ENCODE measurements at regions not wholly inside any gene's neighbourhood (a gene's known extent, or its start where the extent isn't known, plus 50 kb on each side); places are given as distances from the start of the nearest gene placed in this dataset.

DNA sequence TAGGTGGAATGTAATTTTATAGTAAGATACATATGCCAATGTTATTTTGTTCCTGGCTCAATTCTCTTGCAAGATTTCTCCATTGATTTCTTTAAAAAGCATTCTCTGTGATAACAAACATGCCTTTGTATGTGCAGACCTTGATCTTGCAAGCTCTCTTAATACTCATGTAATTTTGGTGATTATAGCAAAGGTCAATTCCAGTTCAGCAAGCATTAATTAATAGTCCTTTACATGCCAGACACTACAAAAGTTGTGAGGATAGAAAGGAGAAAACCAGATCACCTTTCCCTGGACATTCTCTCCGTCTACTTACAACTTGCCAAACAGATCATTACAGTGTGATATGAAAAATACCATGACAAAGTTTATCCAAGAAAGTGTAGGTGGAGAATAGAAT lies 173.7 kb upstream of the DOK6 start:
- H3K4me3 ChIP-seq (ENCODE audit: control insufficient read depth in 1 of 2, extremely low read depth in 1 of 2, low read length in 1 of 2), result no peak overlapping the region
- H3K9me3 Mint-ChIP-seq, result no peaks in the 10 kb centered on the region
- no peaks in the 10 kb centered on the region for H3K27me3 Mint-ChIP-seq
- no peak overlapping the region for H3K27ac Mint-ChIP-seq
- no peak for DNase-seq
- H3K4me3 Mint-ChIP-seq, result no peak overlapping the region
- H3K4me1 Mint-ChIP-seq, result no peaks in the 10 kb centered on the region
- no peak for ATAC-seq (replicated peaks in 1 of 4)
- H3K27me3 ChIP-seq (replicated peaks in 1 of 2; ENCODE audit: control insufficient read depth in 2 of 2, extremely low read depth in 1 of 2, insufficient read depth in 2 of 2, low read length in 1 of 2), result no peaks in the 10 kb centered on the region
- ChIA-PET CTCF (interaction anchor here in 1 of 2 donors (0.5 kb wide), 1 partner anchor 12 kb away, joined by 3 read pairs; no protein-coding TSS in a partner anchor), POLR2A (no interaction called here)
- H3K36me3 Mint-ChIP-seq, result no peaks in the 10 kb centered on the region
- no peaks in the 10 kb centered on the region for H3K4me1 ChIP-seq (ENCODE audit: control insufficient read depth in 1 of 2, extremely low read depth in 1 of 2, insufficient read depth in 2 of 2, low read length in 2 of 2)
- no peaks in the 10 kb centered on the region for H3K36me3 ChIP-seq (ENCODE audit: control insufficient read depth in 2 of 2, extremely low read depth in 1 of 2, insufficient read depth in 1 of 2, low read length in 1 of 2)
- no peak overlapping the region for H3K27ac ChIP-seq (ENCODE audit: low read length)
- no CpG with 5 or more reads among the region's 1 CpG for WGBS (ENCODE audit: insufficient coverage)
- H3K9me3 ChIP-seq, result no peaks in the 10 kb centered on the region

- ChIA-PET CTCF (no interaction called here), POLR2A (no interaction called here)
- no peaks in the 10 kb centered on the region for H3K27me3 ChIP-seq (replicated peaks in 1 of 2; ENCODE audit: control insufficient read depth in 2 of 2, extremely low read depth in 1 of 2, insufficient read depth in 2 of 2, low read length in 1 of 2)
- Mint-ChIP-seq H3K36me3 (no peaks in the 10 kb centered on the region), H3K27me3 (no peaks in the 10 kb centered on the region), H3K27ac (no peak overlapping the region), H3K9me3 (no peaks in the 10 kb centered on the region), H3K4me3 (no peak overlapping the region), H3K4me1 (no peaks in the 10 kb centered on the region)
- DNase-seq (no peak), ATAC-seq (replicated peaks in 1 of 4) (no peak)
- H3K4me3 ChIP-seq (ENCODE audit: control insufficient read depth in 1 of 2, extremely low read depth in 1 of 2, low read length in 1 of 2), result no peak overlapping the region
- WGBS (ENCODE audit: insufficient coverage), result 70% methylated on average over 4 of the region's 8 CpGs
- no peaks in the 10 kb centered on the region for H3K36me3 ChIP-seq (ENCODE audit: control insufficient read depth in 2 of 2, extremely low read depth in 1 of 2, insufficient read depth in 1 of 2, low read length in 1 of 2)
- H3K4me1 ChIP-seq (ENCODE audit: control insufficient read depth in 1 of 2, extremely low read depth in 1 of 2, insufficient read depth in 2 of 2, low read length in 2 of 2), result no peaks in the 10 kb centered on the region
- no peaks in the 10 kb centered on the region for H3K9me3 ChIP-seq
- no peak overlapping the region for H3K27ac ChIP-seq (ENCODE audit: low read length)
Observed at GRCh38 chr18:69230204-69230603, 170.5 kb upstream of the DOK6 start.

- WGBS (ENCODE audit: insufficient coverage), result 57% methylated on average over 3 of the region's 3 CpGs
- no peaks in the 10 kb centered on the region for H3K9me3 Mint-ChIP-seq
- no peaks in the 10 kb centered on the region for H3K9me3 ChIP-seq
Observed at GRCh38 chr18:69233465-69234054, 167.1 kb upstream of the DOK6 start.

DNA sequence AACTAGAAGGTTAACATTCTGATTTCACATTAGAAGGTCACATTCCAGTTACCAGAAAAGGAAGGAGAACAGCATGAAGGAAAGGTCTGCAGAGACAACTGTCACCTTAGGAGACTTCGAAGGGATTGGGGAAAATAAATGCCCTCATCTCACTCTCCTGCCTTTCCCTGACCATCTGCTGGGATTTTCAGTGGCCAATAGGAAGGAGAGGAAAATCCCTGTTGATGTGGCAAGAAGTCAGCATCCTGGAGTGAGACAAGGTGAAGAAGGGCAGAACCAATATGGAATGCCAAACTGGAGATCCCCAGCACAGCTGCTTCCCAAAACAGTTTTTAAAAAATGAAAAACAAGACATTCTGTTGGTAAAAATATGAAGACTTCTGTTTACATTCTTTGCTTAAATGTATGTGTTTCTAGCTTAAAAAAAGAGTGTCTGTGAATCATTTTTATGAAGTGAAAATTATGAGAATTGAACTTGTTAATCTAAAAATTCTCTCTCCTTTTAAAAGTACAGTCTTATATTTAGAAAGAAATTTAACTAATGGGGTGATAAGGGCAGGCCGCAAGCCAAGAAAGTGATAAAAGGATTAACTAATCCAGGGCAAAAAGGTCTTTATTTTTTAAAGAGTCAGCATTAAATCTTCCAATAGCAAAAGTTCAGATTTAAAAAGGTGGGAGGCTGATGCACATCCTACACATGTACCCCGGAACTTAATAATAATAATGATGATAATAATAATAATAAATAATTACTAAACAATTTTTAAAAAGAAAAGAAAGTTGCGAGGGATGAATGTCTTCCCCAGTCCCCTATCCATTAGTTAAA lies 160.6 kb upstream of the DOK6 start:
- Histone ChIP-seq H3K4me3 (ENCODE audit: control insufficient read depth in 1 of 2, extremely low read depth in 1 of 2, low read length in 1 of 2) (no peak overlapping the region), H3K9me3 (no peaks in the 10 kb centered on the region), H3K27me3 (replicated peaks in 1 of 2; ENCODE audit: control insufficient read depth in 2 of 2, extremely low read depth in 1 of 2, insufficient read depth in 2 of 2, low read length in 1 of 2) (no peaks in the 10 kb centered on the region), H3K4me1 (ENCODE audit: control insufficient read depth in 1 of 2, extremely low read depth in 1 of 2, insufficient read depth in 2 of 2, low read length in 2 of 2) (no peaks in the 10 kb centered on the region), H3K27ac (ENCODE audit: low read length) (no peak overlapping the region), H3K36me3 (ENCODE audit: control insufficient read depth in 2 of 2, extremely low read depth in 1 of 2, insufficient read depth in 1 of 2, low read length in 1 of 2) (no peaks in the 10 kb centered on the region)
- ATAC-seq (replicated peaks in 1 of 4) (no peak), DNase-seq (no peak)
- no peak overlapping the region for H3K27ac Mint-ChIP-seq
- WGBS (ENCODE audit: insufficient coverage), result no CpG with 5 or more reads among the region's 4 CpGs
- no peak overlapping the region for H3K4me3 Mint-ChIP-seq
- no peaks in the 10 kb centered on the region for H3K4me1 Mint-ChIP-seq
- CTCF ChIA-PET, result no interaction called here
- no peaks in the 10 kb centered on the region for H3K27me3 Mint-ChIP-seq
- POLR2A ChIA-PET, result no interaction called here
- no peaks in the 10 kb centered on the region for H3K36me3 Mint-ChIP-seq
- no peaks in the 10 kb centered on the region for H3K9me3 Mint-ChIP-seq

More at GRCh38 chr18:69233465-69234054, 167.1 kb upstream of the DOK6 start:
- ATAC-seq (replicated peaks in 1 of 4) (no peak), DNase-seq (no peak)
- no peaks in the 10 kb centered on the region for H3K27me3 ChIP-seq (replicated peaks in 1 of 2; ENCODE audit: control insufficient read depth in 2 of 2, extremely low read depth in 1 of 2, insufficient read depth in 2 of 2, low read length in 1 of 2)
- Mint-ChIP-seq H3K4me1 (no peaks in the 10 kb centered on the region), H3K27me3 (no peaks in the 10 kb centered on the region), H3K27ac (no peak overlapping the region), H3K36me3 (no peaks in the 10 kb centered on the region), H3K4me3 (no peak overlapping the region)
- no peaks in the 10 kb centered on the region for H3K36me3 ChIP-seq (ENCODE audit: control insufficient read depth in 2 of 2, extremely low read depth in 1 of 2, insufficient read depth in 1 of 2, low read length in 1 of 2)
- no peak overlapping the region for H3K27ac ChIP-seq (ENCODE audit: low read length)
- CTCF ChIA-PET, result no interaction called here
- H3K4me3 ChIP-seq (ENCODE audit: control insufficient read depth in 1 of 2, extremely low read depth in 1 of 2, low read length in 1 of 2), result no peak overlapping the region
- POLR2A ChIA-PET, result no interaction called here
- no peaks in the 10 kb centered on the region for H3K4me1 ChIP-seq (ENCODE audit: control insufficient read depth in 1 of 2, extremely low read depth in 1 of 2, insufficient read depth in 2 of 2, low read length in 2 of 2)

DNA sequence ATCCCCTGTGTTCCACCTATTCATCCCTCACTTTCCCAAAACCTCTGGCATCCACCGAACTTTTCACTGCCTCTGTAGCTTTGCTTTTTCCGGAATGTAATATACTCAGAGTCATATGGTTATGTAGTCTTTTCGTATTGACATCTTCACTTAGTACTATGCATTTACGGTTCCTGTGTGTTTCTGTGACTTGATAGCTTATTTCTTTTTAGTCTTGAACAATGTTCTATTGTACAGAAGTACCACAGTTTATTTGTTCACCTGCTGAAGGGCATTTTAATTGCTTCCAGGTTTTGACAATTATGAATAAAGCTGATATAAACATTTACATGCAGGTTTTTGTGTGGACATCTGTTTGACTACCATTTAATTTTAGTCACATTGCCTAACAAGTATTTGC lies 154.7 kb upstream of the DOK6 start:
- 80% methylated on average over 1 of the region's 4 CpGs for WGBS (ENCODE audit: insufficient coverage)
- Histone ChIP-seq H3K27ac (ENCODE audit: low read length) (no peak overlapping the region), H3K9me3 (no peaks in the 10 kb centered on the region), H3K36me3 (ENCODE audit: control insufficient read depth in 2 of 2, extremely low read depth in 1 of 2, insufficient read depth in 1 of 2, low read length in 1 of 2) (no peaks in the 10 kb centered on the region), H3K27me3 (replicated peaks in 1 of 2; ENCODE audit: control insufficient read depth in 2 of 2, extremely low read depth in 1 of 2, insufficient read depth in 2 of 2, low read length in 1 of 2) (no peaks in the 10 kb centered on the region), H3K4me1 (ENCODE audit: control insufficient read depth in 1 of 2, extremely low read depth in 1 of 2, insufficient read depth in 2 of 2, low read length in 2 of 2) (no peaks in the 10 kb centered on the region), H3K4me3 (ENCODE audit: control insufficient read depth in 1 of 2, extremely low read depth in 1 of 2, low read length in 1 of 2) (no peak overlapping the region)
- Mint-ChIP-seq H3K9me3 (no peaks in the 10 kb centered on the region), H3K4me3 (no peak overlapping the region), H3K36me3 (no peaks in the 10 kb centered on the region), H3K27ac (no peak overlapping the region), H3K4me1 (no peaks in the 10 kb centered on the region), H3K27me3 (no peaks in the 10 kb centered on the region)
- POLR2A ChIA-PET, result no interaction called here
- no peak for ATAC-seq (replicated peaks in 1 of 4)
- CTCF ChIA-PET, result no interaction called here
- no peak for DNase-seq

GRCh38 chr18:69250305-69251151 lies 150.2 kb upstream of the DOK6 start:
- Histone ChIP-seq H3K9me3 (no peaks in the 10 kb centered on the region), H3K27ac (ENCODE audit: low read length) (no peak overlapping the region), H3K4me1 (ENCODE audit: control insufficient read depth in 1 of 2, extremely low read depth in 1 of 2, insufficient read depth in 2 of 2, low read length in 2 of 2) (no peaks in the 10 kb centered on the region), H3K4me3 (ENCODE audit: control insufficient read depth in 1 of 2, extremely low read depth in 1 of 2, low read length in 1 of 2) (no peak overlapping the region), H3K36me3 (ENCODE audit: control insufficient read depth in 2 of 2, extremely low read depth in 1 of 2, insufficient read depth in 1 of 2, low read length in 1 of 2) (no peaks in the 10 kb centered on the region), H3K27me3 (replicated peaks in 1 of 2; ENCODE audit: control insufficient read depth in 2 of 2, extremely low read depth in 1 of 2, insufficient read depth in 2 of 2, low read length in 1 of 2) (no peaks in the 10 kb centered on the region)
- CTCF ChIA-PET, result no interaction called here
- H3K4me1 Mint-ChIP-seq, result no peaks in the 10 kb centered on the region
- H3K4me3 Mint-ChIP-seq, result no peak overlapping the region
- no peaks in the 10 kb centered on the region for H3K27me3 Mint-ChIP-seq
- DNase-seq (no peak), ATAC-seq (replicated peaks in 1 of 4) (no peak)
- H3K27ac Mint-ChIP-seq, result no peak overlapping the region
- H3K36me3 Mint-ChIP-seq, result no peaks in the 10 kb centered on the region
- no peaks in the 10 kb centered on the region for H3K9me3 Mint-ChIP-seq
- 52% methylated on average over 2 of the region's 10 CpGs for WGBS (ENCODE audit: insufficient coverage)
- POLR2A ChIA-PET, result no interaction called here

Measured in T-cell (primary cell).